ENCODE measurements at regions not wholly inside any gene's neighbourhood (a gene's known extent, or its start where the extent isn't known, plus 50 kb on each side); places are given as distances from the start of the nearest gene placed in this dataset.

GRCh38 chr20:7285918-7286556 is 518.6 kb downstream of the BMP2 start:
- peak; percentile 3 for DNase-seq (ENCODE audit: low read depth)
- peak; percentile 63 for TF ChIP-seq CTCF (IDR thresholded peaks at IDR 0.05; ENCODE audit: low read depth, low read length, missing control alignments)
- H3K4me3 ChIP-seq (ENCODE audit: low read depth, low read length), result no peak overlapping the region

- no peak for TF ChIP-seq CTCF (IDR thresholded peaks at IDR 0.05; ENCODE audit: low read depth, low read length, missing control alignments)
- H3K4me3 ChIP-seq (ENCODE audit: low read depth, low read length), result no peak overlapping the region
- no peak for DNase-seq (ENCODE audit: low read depth)
Observed at GRCh38 chr20:7291323-7291943, 523.9 kb downstream of the BMP2 start.

GRCh38 chr20:7291946-7292345 is 524.5 kb downstream of the BMP2 start:
- DNase-seq (ENCODE audit: low read depth), result no peak
- TF ChIP-seq CTCF (IDR thresholded peaks at IDR 0.05; ENCODE audit: low read depth, low read length, missing control alignments), result no peak
- no peak overlapping the region for H3K4me3 ChIP-seq (ENCODE audit: low read depth, low read length)

GRCh38 chr20:7294816-7295360 is 527.4 kb downstream of the BMP2 start:
- no peak for TF ChIP-seq CTCF (IDR thresholded peaks at IDR 0.05; ENCODE audit: low read depth, low read length, missing control alignments)
- no peak overlapping the region for H3K4me3 ChIP-seq (ENCODE audit: low read depth, low read length)
- DNase-seq (ENCODE audit: low read depth), result no peak

- TF ChIP-seq CTCF (IDR thresholded peaks at IDR 0.05; ENCODE audit: low read depth, low read length, missing control alignments), result no peak
- H3K4me3 ChIP-seq (ENCODE audit: low read depth, low read length), result no peak overlapping the region
- DNase-seq (ENCODE audit: low read depth), result no peak
Observed at GRCh38 chr20:7301807-7302206, 534.3 kb downstream of the BMP2 start.

GRCh38 chr20:7302250-7302649 is 534.8 kb downstream of the BMP2 start:
- no peak overlapping the region for H3K4me3 ChIP-seq (ENCODE audit: low read depth, low read length)
- DNase-seq (ENCODE audit: low read depth), result no peak
- TF ChIP-seq CTCF (IDR thresholded peaks at IDR 0.05; ENCODE audit: low read depth, low read length, missing control alignments), result no peak
